ENCODE measurements at regions not wholly inside any gene's neighbourhood (a gene's known extent, or its start where the extent isn't known, plus 50 kb on each side); places are given as distances from the start of the nearest gene placed in this dataset.

DNA sequence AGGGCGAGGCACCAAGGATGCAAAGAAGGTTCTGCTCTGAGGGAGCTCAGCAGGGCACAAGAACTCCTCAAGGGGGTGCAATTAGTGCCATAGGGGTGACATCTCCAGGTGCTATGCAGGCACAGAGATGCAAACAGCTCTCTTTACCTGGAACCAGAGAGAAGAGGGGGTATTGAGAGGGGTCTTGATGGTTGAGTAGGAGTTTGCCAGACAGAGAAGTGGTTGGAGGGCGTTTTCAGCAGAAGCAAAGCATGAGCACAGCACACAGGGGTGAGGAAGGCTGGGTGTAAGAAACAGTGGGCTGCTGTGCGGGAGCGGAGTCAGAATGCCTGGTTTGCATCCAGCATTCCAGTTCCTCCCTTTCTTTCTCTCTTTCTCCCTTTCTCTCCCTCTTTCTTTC, 81.8 kb upstream of the LHX1 start (continued):
- TF ChIP-seq, protein P1, sequence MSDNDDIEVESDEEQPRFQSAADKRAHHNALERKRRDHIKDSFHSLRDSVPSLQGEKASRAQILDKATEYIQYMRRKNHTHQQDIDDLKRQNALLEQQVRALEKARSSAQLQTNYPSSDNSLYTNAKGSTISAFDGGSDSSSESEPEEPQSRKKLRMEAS (IDR thresholded peaks at IDR 0.05), result no peak
- TF ChIP-seq FOSL1 (IDR thresholded peaks at IDR 0.05; ENCODE audit: insufficient read depth, low read depth, low read length), result no peak
- TF ChIP-seq SP2 (IDR thresholded peaks at IDR 0.05; ENCODE audit: low read length), result no peak
- TF ChIP-seq, protein P2, sequence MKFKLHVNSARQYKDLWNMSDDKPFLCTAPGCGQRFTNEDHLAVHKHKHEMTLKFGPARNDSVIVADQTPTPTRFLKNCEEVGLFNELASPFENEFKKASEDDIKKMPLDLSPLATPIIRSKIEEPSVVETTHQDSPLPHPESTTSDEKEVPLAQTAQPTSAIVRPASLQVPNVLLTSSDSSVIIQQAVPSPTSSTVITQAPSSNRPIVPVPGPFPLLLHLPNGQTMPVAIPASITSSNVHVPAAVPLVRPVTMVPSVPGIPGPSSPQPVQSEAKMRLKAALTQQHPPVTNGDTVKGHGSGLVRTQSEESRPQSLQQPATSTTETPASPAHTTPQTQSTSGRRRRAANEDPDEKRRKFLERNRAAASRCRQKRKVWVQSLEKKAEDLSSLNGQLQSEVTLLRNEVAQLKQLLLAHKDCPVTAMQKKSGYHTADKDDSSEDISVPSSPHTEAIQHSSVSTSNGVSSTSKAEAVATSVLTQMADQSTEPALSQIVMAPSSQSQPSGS (IDR thresholded peaks at IDR 0.05; ENCODE audit: low read length), result no peak
- TF ChIP-seq EP300 (IDR thresholded peaks at IDR 0.05; ENCODE audit: borderline replicate concordance in 1 of 2, low read depth in 2 of 2, low read length in 2 of 2), result no peak
